ENCODE measurements at regions not wholly inside any gene's neighbourhood (a gene's known extent, or its start where the extent isn't known, plus 50 kb on each side); places are given as distances from the start of the nearest gene placed in this dataset.

DNA sequence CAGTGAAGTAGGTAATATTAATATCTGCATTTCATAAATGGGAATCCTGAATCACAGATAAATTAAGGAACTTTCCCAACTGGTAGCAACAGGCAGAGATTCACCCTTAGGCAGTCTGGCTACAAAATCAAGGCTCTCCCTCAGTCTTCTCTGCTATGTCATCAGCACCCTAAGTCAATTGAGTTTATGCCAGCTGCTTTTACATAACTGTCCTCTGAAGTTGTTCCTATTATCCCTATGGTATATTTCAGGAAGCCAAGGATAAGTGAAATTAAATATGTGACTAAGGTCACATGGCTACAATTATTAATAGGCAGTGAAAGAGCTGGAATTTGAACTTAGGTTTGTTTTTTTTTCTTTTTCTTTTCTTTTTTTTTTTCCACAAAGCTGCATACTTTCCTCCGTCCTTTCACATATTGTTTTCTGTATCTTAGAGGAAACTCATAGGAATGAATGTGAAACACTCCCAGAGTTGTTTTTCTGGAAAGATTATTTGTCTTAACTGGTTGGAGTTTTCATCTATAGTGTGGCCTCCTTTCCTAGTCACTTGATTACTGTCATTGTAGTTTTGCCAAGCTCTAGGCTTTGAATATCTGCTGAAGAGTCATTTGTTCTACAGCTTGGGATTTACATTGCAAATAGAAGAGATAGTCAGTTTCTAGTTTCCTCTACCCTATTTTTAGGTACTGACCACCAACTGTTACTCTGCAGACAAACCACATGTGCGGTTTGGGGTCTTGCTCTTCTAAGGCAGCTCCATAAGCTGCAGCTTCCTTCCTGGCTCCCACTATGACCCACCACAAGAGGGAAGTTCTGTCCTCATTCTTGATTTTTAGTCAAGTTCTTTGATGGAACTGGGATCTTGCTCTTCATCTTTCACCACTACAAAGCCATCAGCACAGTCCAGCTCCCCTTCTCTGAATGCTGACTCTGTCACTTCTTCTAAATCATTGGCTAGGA, 338.0 kb upstream of the KIAA1217 start:
- TF ChIP-seq, protein P1, sequence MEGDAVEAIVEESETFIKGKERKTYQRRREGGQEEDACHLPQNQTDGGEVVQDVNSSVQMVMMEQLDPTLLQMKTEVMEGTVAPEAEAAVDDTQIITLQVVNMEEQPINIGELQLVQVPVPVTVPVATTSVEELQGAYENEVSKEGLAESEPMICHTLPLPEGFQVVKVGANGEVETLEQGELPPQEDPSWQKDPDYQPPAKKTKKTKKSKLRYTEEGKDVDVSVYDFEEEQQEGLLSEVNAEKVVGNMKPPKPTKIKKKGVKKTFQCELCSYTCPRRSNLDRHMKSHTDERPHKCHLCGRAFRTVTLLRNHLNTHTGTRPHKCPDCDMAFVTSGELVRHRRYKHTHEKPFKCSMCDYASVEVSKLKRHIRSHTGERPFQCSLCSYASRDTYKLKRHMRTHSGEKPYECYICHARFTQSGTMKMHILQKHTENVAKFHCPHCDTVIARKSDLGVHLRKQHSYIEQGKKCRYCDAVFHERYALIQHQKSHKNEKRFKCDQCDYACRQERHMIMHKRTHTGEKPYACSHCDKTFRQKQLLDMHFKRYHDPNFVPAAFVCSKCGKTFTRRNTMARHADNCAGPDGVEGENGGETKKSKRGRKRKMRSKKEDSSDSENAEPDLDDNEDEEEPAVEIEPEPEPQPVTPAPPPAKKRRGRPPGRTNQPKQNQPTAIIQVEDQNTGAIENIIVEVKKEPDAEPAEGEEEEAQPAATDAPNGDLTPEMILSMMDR (conservative IDR thresholded peaks at IDR 0.05; ENCODE audit: low read depth, low read length), result no peak

DNA sequence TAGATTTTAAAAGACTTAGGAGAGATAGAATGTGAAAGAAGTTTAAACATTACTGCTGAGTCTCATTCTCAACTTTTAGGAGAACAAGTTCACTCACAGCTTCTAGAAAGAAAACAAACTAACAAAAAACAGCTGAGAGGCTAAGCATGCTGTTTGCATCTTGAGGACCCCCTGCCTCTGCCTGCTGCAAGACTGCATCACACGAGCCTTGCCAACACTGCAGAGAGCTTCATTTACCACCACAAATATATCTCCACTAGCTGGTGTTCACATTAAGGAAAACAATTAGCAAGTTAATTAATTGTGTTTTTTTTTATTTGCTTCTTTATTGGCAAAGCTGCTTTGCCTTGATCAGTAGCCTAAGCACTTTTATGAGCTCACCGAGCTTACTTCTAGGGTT, 336.6 kb upstream of the KIAA1217 start:
- TF ChIP-seq, protein P1 (conservative IDR thresholded peaks at IDR 0.05; ENCODE audit: low read depth, low read length), result no peak
- H3K4me3 ChIP-seq (ENCODE audit: low read depth, low read length), result no peak overlapping the region
- no peak for DNase-seq (ENCODE audit: low read depth)

More for the DNA sequence above, 338.0 kb upstream of the KIAA1217 start:
- no peak for DNase-seq (ENCODE audit: low read depth)
- H3K4me3 ChIP-seq (ENCODE audit: low read depth, low read length), result no peak overlapping the region

DNA sequence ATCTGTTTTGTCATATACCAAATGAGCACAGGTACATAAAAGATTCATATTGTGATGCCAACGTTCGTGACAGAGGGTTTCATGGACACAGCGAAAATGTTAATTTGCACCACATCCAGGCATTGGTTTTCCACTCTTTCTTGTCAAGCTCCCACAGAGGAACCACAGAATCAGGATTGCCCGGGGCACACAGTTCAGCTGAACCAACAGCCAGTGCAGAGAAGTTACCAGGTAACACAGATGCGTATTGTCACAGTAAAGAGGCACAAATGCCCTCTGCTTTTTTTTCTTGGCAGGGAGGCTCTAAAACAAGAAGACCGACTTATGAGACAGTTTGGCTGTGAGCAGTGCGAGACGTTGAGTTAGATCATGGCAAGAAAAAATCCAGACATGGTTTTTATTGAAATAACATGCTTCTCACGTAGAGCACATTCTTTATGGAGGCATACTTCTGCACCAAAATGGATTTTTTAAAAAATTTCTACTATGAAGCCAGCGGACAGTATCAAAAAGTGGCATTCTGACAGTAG, 331.1 kb upstream of the KIAA1217 start:
- H3K4me3 ChIP-seq (ENCODE audit: low read depth, low read length), result no peak overlapping the region
- no peak for DNase-seq (ENCODE audit: low read depth)
- TF ChIP-seq, protein P1 (conservative IDR thresholded peaks at IDR 0.05; ENCODE audit: low read depth, low read length), result no peak

DNA sequence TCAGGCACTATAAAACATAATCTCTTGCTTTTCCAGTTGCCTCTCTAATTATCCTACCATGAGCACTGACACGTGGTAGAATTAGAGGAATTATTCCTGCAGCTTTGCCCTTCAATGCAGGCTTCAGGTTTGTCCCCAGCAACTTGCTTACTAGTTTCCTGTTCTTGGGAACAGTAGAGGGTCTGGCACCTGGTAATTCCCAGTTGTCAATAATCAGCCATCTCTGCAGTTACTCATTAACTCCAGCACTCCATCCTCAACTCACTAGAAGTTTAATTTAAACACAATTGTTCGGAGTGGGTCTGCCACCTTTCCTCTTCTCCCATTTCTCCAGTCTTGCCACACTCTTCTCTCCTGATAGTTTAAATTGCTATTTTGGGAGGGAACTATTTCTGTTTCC, 324.3 kb upstream of the KIAA1217 start:
- TF ChIP-seq, protein P1 (conservative IDR thresholded peaks at IDR 0.05; ENCODE audit: low read depth, low read length), result no peak
- no peak overlapping the region for H3K4me3 ChIP-seq (ENCODE audit: low read depth, low read length)
- DNase-seq (ENCODE audit: low read depth), result no peak

DNA sequence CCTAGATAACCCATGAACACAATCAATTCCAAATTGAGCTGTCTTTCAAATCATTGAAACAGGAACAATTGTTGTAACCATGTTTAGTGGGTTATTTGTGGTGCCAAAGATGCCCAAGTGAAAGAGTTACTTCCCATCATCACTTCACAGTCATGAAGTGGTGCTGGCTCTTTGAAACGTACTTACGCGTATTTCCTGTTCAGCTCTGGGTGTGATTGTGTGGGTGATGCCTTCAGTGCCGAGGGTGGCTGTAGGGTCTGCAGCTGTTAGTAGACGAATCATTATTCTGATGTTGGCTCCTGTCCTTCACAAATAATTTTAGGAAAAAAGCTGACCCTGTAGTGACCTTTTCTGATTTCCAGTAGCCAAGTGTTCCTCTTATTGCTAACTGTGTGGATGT, 323.1 kb upstream of the KIAA1217 start:
- H3K4me3 ChIP-seq (ENCODE audit: low read depth, low read length), result no peak overlapping the region
- TF ChIP-seq, protein P1 (conservative IDR thresholded peaks at IDR 0.05; ENCODE audit: low read depth, low read length), result no peak
- DNase-seq (ENCODE audit: low read depth), result no peak

DNA sequence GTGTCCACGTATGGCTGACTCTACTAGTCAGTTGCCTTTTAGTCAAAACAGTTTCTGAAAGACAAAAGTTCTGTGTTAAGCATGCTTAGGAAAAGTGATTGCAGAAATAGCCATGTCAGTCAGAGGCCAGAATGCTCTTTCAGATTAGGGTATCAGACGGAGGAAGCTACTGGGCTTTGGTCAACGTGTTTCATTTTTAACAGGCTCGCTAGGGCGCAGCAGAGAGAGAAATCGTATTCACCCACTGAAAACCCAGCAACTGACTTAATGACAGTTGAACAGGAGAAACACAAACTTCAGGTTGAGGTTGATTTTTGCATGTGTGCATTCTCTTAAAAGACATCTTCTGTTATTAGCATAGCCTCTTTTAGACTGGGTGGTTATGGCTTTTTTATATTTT, 322.6 kb upstream of the KIAA1217 start:
- DNase-seq (ENCODE audit: low read depth), result no peak
- H3K4me3 ChIP-seq (ENCODE audit: low read depth, low read length), result no peak overlapping the region
- TF ChIP-seq, protein P1 (conservative IDR thresholded peaks at IDR 0.05; ENCODE audit: low read depth, low read length), result no peak

Data from choroid plexus epithelial cell (primary cell).